Omental fat pad (tissue), 3 donors: ENCODE measurements at regions not wholly inside any gene's neighbourhood (a gene's known extent, or its start where the extent isn't known, plus 50 kb on each side); places are given as distances from the start of the nearest gene placed in this dataset.

Source experiments
- ATAC-seq: fragments of 150-250 bp; one replicate; pipeline ENCODE4 v1.9.1; 2016; ENCODE audit warnings: mild to moderate bottlenecking, moderate library complexity; ENCODE audit not compliant: low FRiP score
- DNase-seq: peaks from one replicate; pipeline ENCODE4 v3.0.0-alpha.2; 2019; ENCODE audit warnings: low spot score
- CTCF ChIP-seq, 3 donors: fragments of 450-650 bp; IDR thresholded peaks; one replicate each; pipeline ENCODE4 v1.5.1; 2016 to 2017; ENCODE audit warnings: antibody characterized with exemption in 3 of 3, mild to moderate bottlenecking in 3 of 3, moderate library complexity in 2 of 3

- TF ChIP-seq CTCF (IDR thresholded peaks at IDR 0.05): no peak
- ATAC-seq (no peak), DNase-seq (no peak)
Observed at GRCh38 chr9:127558581-127559246, 53.4 kb upstream of the STXBP1 start.

- TF ChIP-seq CTCF (IDR thresholded peaks at IDR 0.05): no peak
- ATAC-seq (no peak), DNase-seq (no peak)
Observed at GRCh38 chr9:127559247-127559680, 52.8 kb upstream of the STXBP1 start.

- ATAC-seq (peak; percentile 94), DNase-seq (peak; percentile 67)
- TF ChIP-seq CTCF (IDR thresholded peaks at IDR 0.05): no peak
Observed at GRCh38 chr9:127561491-127562278, 50.4 kb upstream of the STXBP1 start.
